DND-41 (cell line): ENCODE measurements at regions not wholly inside any gene's neighbourhood (a gene's known extent, or its start where the extent isn't known, plus 50 kb on each side); places are given as distances from the start of the nearest gene placed in this dataset.

Experiments
- EZH2 ChIP-seq: IDR thresholded peaks from 3 replicates; pipeline ENCODE4 v1.6.1; 2012; ENCODE audit warnings: borderline replicate concordance, low read depth, mild to moderate bottlenecking, moderate library complexity, low read length, inconsistent platforms; ENCODE audit not compliant: severe bottlenecking
- TF ChIP-seq, protein P1 (sequence below): IDR thresholded peaks from 2 replicates; pipeline ENCODE4 v1.5.1; 2012; ENCODE audit warnings: borderline replicate concordance, low read length, moderate library complexity, mild to moderate bottlenecking; ENCODE audit not compliant: poor library complexity, severe bottlenecking; ENCODE audit errors: extremely low read depth

DNA sequence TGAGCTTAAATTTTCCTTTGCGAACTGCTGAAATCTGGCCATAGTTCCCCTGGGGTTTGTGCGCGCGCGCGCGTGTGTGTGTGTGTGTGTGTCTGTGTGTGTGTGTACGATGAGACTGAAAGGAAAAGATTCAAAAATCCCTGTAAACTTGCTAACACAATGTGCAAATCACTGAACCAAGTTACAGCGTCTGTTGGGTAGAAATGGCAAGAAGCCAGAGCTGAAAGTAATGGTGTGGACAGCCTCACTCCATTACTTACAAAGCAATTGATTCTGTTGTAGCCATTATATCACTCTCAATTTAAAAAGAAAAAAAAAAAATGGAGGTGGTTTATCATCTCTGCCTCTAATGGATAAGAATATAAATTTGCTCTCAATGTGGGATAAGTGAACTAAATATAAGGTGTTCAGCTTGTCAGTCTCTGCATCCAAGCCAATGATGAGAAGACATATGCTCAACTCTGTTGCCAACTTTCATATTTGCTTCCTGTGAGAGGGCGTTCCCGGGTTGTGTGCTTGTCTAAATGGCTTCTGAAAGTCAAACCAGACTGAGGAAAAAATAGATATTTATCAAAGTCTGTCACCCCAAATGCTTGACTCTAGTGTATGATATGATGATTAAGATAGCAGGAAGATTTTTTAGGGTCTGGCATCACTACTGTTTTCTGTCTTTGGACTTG lies 422.2 kb downstream of the ZNF385D start:
- no peak for TF ChIP-seq EZH2
- TF ChIP-seq, protein P1, sequence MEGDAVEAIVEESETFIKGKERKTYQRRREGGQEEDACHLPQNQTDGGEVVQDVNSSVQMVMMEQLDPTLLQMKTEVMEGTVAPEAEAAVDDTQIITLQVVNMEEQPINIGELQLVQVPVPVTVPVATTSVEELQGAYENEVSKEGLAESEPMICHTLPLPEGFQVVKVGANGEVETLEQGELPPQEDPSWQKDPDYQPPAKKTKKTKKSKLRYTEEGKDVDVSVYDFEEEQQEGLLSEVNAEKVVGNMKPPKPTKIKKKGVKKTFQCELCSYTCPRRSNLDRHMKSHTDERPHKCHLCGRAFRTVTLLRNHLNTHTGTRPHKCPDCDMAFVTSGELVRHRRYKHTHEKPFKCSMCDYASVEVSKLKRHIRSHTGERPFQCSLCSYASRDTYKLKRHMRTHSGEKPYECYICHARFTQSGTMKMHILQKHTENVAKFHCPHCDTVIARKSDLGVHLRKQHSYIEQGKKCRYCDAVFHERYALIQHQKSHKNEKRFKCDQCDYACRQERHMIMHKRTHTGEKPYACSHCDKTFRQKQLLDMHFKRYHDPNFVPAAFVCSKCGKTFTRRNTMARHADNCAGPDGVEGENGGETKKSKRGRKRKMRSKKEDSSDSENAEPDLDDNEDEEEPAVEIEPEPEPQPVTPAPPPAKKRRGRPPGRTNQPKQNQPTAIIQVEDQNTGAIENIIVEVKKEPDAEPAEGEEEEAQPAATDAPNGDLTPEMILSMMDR: no peak
